IgD-negative memory B cell (primary cell): ENCODE measurements at regions not wholly inside any gene's neighbourhood (a gene's known extent, or its start where the extent isn't known, plus 50 kb on each side); places are given as distances from the start of the nearest gene placed in this dataset.
"Not testable (repeated sequence)": the region's sequence is repeated elsewhere in the genome, so short reads cannot be mapped to it uniquely, and the experiment has no call there.

Experiments used
- H3K27ac Mint-ChIP-seq, 3 donors: one replicate each; pipeline ENCODE4 v1.8.0; 2020 to 2022; ENCODE audit warnings: mild to moderate bottlenecking in 3 of 3, mixed read lengths in 3 of 3, moderate library complexity in 1 of 3
- H3K27me3 Mint-ChIP-seq: one replicate; pipeline ENCODE4 v1.8.0; 2021; ENCODE audit warnings: mixed read lengths
- H3K36me3 Mint-ChIP-seq: one replicate; pipeline ENCODE4 v1.8.0; 2020; ENCODE audit warnings: mild to moderate bottlenecking, mixed read lengths
- H3K4me1 Mint-ChIP-seq, 3 donors: one replicate each; pipeline ENCODE4 v1.8.0; 2020 to 2022; ENCODE audit warnings: mixed read lengths in 3 of 3, mild to moderate bottlenecking in 1 of 3
- H3K4me3 Mint-ChIP-seq, 4 donors: one replicate each; pipeline ENCODE4 v1.8.0; 2020 to 2022; ENCODE audit warnings: mild to moderate bottlenecking in 4 of 4, mixed read lengths in 4 of 4, moderate library complexity in 3 of 4
- H3K9me3 Mint-ChIP-seq, 3 donors: one replicate each; pipeline ENCODE4 v1.8.0; 2020 to 2021; ENCODE audit warnings: mixed read lengths in 3 of 3, mild to moderate bottlenecking in 1 of 3

GRCh38 chr3:26308454-26308853 is 314.1 kb upstream of the LRRC3B start:
- H3K36me3 Mint-ChIP-seq, result no peaks in the 10 kb centered on the region
- H3K27me3 Mint-ChIP-seq, result no peaks in the 10 kb centered on the region
- H3K4me3 Mint-ChIP-seq, result no peak overlapping the region
- H3K9me3 Mint-ChIP-seq, result peaks cover 3 to 15% (median 11%) of the 10 kb centered on the region in 3 donors
- peaks cover 0 to 1% (median 0%) of the 10 kb centered on the region in 3 donors for H3K4me1 Mint-ChIP-seq
- H3K27ac Mint-ChIP-seq, result no peak overlapping the region

GRCh38 chr3:26309536-26309935 is 313.0 kb upstream of the LRRC3B start:
- H3K9me3 Mint-ChIP-seq, result peaks cover 3 to 15% (median 11%) of the 10 kb centered on the region in 3 donors
- not testable (repeated sequence) for H3K36me3 Mint-ChIP-seq, H3K4me1 Mint-ChIP-seq, H3K27ac Mint-ChIP-seq, H3K27me3 Mint-ChIP-seq, H3K4me3 Mint-ChIP-seq

GRCh38 chr3:26312816-26313215 is 309.8 kb upstream of the LRRC3B start:
- H3K27ac Mint-ChIP-seq, result no peak overlapping the region
- H3K4me3 Mint-ChIP-seq, result no peak overlapping the region
- H3K9me3 Mint-ChIP-seq, result peaks cover 4 to 16% (median 11%) of the 10 kb centered on the region in 3 donors
- H3K36me3 Mint-ChIP-seq, result no peaks in the 10 kb centered on the region
- H3K4me1 Mint-ChIP-seq, result no peaks in the 10 kb centered on the region
- H3K27me3 Mint-ChIP-seq, result no peaks in the 10 kb centered on the region

- Mint-ChIP-seq H3K9me3 (peaks cover 7 to 13% (median 7%) of the 10 kb centered on the region in 3 donors), H3K27me3 (no peaks in the 10 kb centered on the region), H3K27ac (no peak overlapping the region), H3K4me1 (no peaks in the 10 kb centered on the region), H3K36me3 (no peaks in the 10 kb centered on the region), H3K4me3 (no peak overlapping the region)
These were observed 306.1 kb upstream of the LRRC3B start for GRCh38 chr3:26316472-26316871.

GRCh38 chr3:26323741-26324140 is 298.8 kb upstream of the LRRC3B start:
- H3K4me1 Mint-ChIP-seq, H3K27ac Mint-ChIP-seq, H3K9me3 Mint-ChIP-seq, H3K36me3 Mint-ChIP-seq, H3K27me3 Mint-ChIP-seq, H3K4me3 Mint-ChIP-seq: not testable (repeated sequence)

- no peaks in the 10 kb centered on the region for H3K4me1 Mint-ChIP-seq
- peaks cover 0 to 2% (median 2%) of the 10 kb centered on the region in 3 donors for H3K9me3 Mint-ChIP-seq
- no peak overlapping the region for H3K4me3 Mint-ChIP-seq
- no peaks in the 10 kb centered on the region for H3K27me3 Mint-ChIP-seq
- H3K36me3 Mint-ChIP-seq, result no peaks in the 10 kb centered on the region
- no peak overlapping the region for H3K27ac Mint-ChIP-seq
These were observed 282.6 kb upstream of the LRRC3B start for GRCh38 chr3:26340001-26340400.

- Mint-ChIP-seq H3K36me3 (no peaks in the 10 kb centered on the region), H3K9me3 (no peaks in the 10 kb centered on the region), H3K27ac (no peak overlapping the region), H3K4me3 (no peak overlapping the region), H3K27me3 (no peaks in the 10 kb centered on the region), H3K4me1 (no peaks in the 10 kb centered on the region)
These were observed 278.9 kb upstream of the LRRC3B start for GRCh38 chr3:26343647-26344046.

GRCh38 chr3:26345613-26346012 is 277.0 kb upstream of the LRRC3B start:
- Mint-ChIP-seq H3K27ac (no peak overlapping the region), H3K36me3 (no peaks in the 10 kb centered on the region), H3K4me1 (no peaks in the 10 kb centered on the region), H3K4me3 (no peak overlapping the region), H3K9me3 (peaks cover 0 to 2% (median 0%) of the 10 kb centered on the region in 3 donors), H3K27me3 (no peaks in the 10 kb centered on the region)

GRCh38 chr3:26346497-26346896 is 276.1 kb upstream of the LRRC3B start:
- H3K4me3 Mint-ChIP-seq, result no peak overlapping the region
- no peaks in the 10 kb centered on the region for H3K4me1 Mint-ChIP-seq
- H3K36me3 Mint-ChIP-seq, result no peaks in the 10 kb centered on the region
- no peak overlapping the region for H3K27ac Mint-ChIP-seq
- H3K9me3 Mint-ChIP-seq, result peaks cover 0 to 5% (median 2%) of the 10 kb centered on the region in 3 donors
- no peaks in the 10 kb centered on the region for H3K27me3 Mint-ChIP-seq

GRCh38 chr3:26347150-26347549 is 275.4 kb upstream of the LRRC3B start:
- Mint-ChIP-seq H3K27me3 (no peaks in the 10 kb centered on the region), H3K4me3 (no peak overlapping the region), H3K36me3 (no peaks in the 10 kb centered on the region), H3K4me1 (no peaks in the 10 kb centered on the region), H3K27ac (no peak overlapping the region), H3K9me3 (peaks cover 0 to 5% (median 2%) of the 10 kb centered on the region in 3 donors)

GRCh38 chr3:26350853-26351252 is 271.7 kb upstream of the LRRC3B start:
- Mint-ChIP-seq H3K4me1 (no peaks in the 10 kb centered on the region), H3K27ac (no peak overlapping the region), H3K9me3 (peaks cover 2 to 5% (median 4%) of the 10 kb centered on the region in 3 donors), H3K4me3 (no peak overlapping the region), H3K27me3 (no peaks in the 10 kb centered on the region), H3K36me3 (peaks cover 1% of the 10 kb centered on the region)

GRCh38 chr3:26353097-26353496 is 269.5 kb upstream of the LRRC3B start:
- H3K4me3 Mint-ChIP-seq, result no peak overlapping the region
- H3K36me3 Mint-ChIP-seq, result peaks cover 1% of the 10 kb centered on the region
- H3K4me1 Mint-ChIP-seq, result no peaks in the 10 kb centered on the region
- H3K9me3 Mint-ChIP-seq, result peaks cover 2 to 18% (median 4%) of the 10 kb centered on the region in 3 donors
- no peak overlapping the region for H3K27ac Mint-ChIP-seq
- H3K27me3 Mint-ChIP-seq, result no peaks in the 10 kb centered on the region

GRCh38 chr3:26358405-26358804 is 264.2 kb upstream of the LRRC3B start:
- H3K27me3 Mint-ChIP-seq, result no peaks in the 10 kb centered on the region
- no peaks in the 10 kb centered on the region for H3K4me1 Mint-ChIP-seq
- peaks cover 2 to 13% (median 3%) of the 10 kb centered on the region in 3 donors for H3K9me3 Mint-ChIP-seq
- peaks cover 1% of the 10 kb centered on the region for H3K36me3 Mint-ChIP-seq
- H3K4me3 Mint-ChIP-seq, result no peak overlapping the region
- H3K27ac Mint-ChIP-seq, result no peak overlapping the region

- Mint-ChIP-seq H3K36me3 (no peaks in the 10 kb centered on the region), H3K27ac (no peak overlapping the region), H3K9me3 (peaks cover 0 to 6% (median 2%) of the 10 kb centered on the region in 3 donors), H3K27me3 (no peaks in the 10 kb centered on the region), H3K4me3 (no peak overlapping the region), H3K4me1 (peaks cover 0 to 2% (median 0%) of the 10 kb centered on the region in 3 donors)
These were observed 256.9 kb upstream of the LRRC3B start for GRCh38 chr3:26365706-26366105.

GRCh38 chr3:26368312-26368711 is 254.3 kb upstream of the LRRC3B start:
- Mint-ChIP-seq H3K27me3 (no peaks in the 10 kb centered on the region), H3K4me3 (no peak overlapping the region), H3K27ac (no peak overlapping the region), H3K9me3 (peaks cover 0 to 6% (median 4%) of the 10 kb centered on the region in 3 donors), H3K4me1 (peaks cover 0 to 2% (median 0%) of the 10 kb centered on the region in 3 donors), H3K36me3 (no peaks in the 10 kb centered on the region)

GRCh38 chr3:26369133-26369532 is 253.4 kb upstream of the LRRC3B start:
- Mint-ChIP-seq H3K9me3 (peaks cover 0 to 6% (median 4%) of the 10 kb centered on the region in 3 donors), H3K4me1 (peaks cover 0 to 2% (median 0%) of the 10 kb centered on the region in 3 donors), H3K27me3 (no peaks in the 10 kb centered on the region), H3K36me3 (no peaks in the 10 kb centered on the region), H3K27ac (no peak overlapping the region), H3K4me3 (no peak overlapping the region)
